Caco-2 (cell line): ENCODE measurements at regions not wholly inside any gene's neighbourhood (a gene's known extent, or its start where the extent isn't known, plus 50 kb on each side); places are given as distances from the start of the nearest gene placed in this dataset.
A peak's percentile ranks its signal among the peaks of the same experiment; 100 is the strongest.

Experiments used
- BruUV-seq: library from RNA; stranded (reverse); fragments of 400-500 nt; replicated peaks from 2 replicates; lab custom pipeline; 2021; lab: Mats Ljungman, UMichigan
- CTCF ChIA-PET: fragments of 300-600 bp; sonication (Branson Sonifier 250); formaldehyde crosslinking; loops from one replicate; lab custom pipeline; 2022; ENCODE audit warnings: antibody characterized with exemption; lab: Charles Lee
- POLR2A ChIA-PET: fragments of 300-600 bp; sonication (Branson Sonifier 250); formaldehyde crosslinking; loops from one replicate; lab custom pipeline; 2022; ENCODE audit warnings: antibody characterized with exemption; lab: Charles Lee
- DNase-seq, 2 experiments: peaks; one replicate each; pipeline versions ENCODE4 v3.0.0 to v3.0.0-alpha.2; 2020 to 2022
- H3K27me3 ChIP-seq: replicated peaks from 2 replicates; pipeline ENCODE4 v1.6.0; 2011; ENCODE audit warnings: low read length; ENCODE audit not compliant: control insufficient read depth, insufficient read depth
- H3K36me3 ChIP-seq: 2 replicates; pipeline ENCODE4 v1.5.1; 2011; ENCODE audit warnings: low read length; ENCODE audit not compliant: control insufficient read depth, insufficient read depth
- H3K4me1 ChIP-seq: fragments of 250-450 bp; sonication (Bioruptor Pico); 2 replicates; pipeline ENCODE4 v1.5.1; 2020; ENCODE audit warnings: mild to moderate bottlenecking
- H3K4me3 ChIP-seq: 2 replicates; pipeline ENCODE4 v1.5.1; 2011; ENCODE audit warnings: low read depth, mild to moderate bottlenecking, control low read depth, low read length
- H3K9me3 ChIP-seq: fragments of 250-450 bp; sonication (Bioruptor Pico); 2 replicates; pipeline ENCODE4 v1.5.1; 2020; ENCODE audit warnings: mild to moderate bottlenecking, moderate library complexity
- H3K27ac Mint-ChIP-seq: one replicate; pipeline ENCODE4 v1.8.0; 2022; ENCODE audit warnings: mixed read lengths; ENCODE audit not compliant: unreplicated experiment
- H3K27me3 Mint-ChIP-seq: one replicate; pipeline ENCODE4 v1.8.0; 2022; ENCODE audit warnings: mixed read lengths; ENCODE audit not compliant: insufficient read depth, unreplicated experiment
- H3K36me3 Mint-ChIP-seq: one replicate; pipeline ENCODE4 v1.8.0; 2022; ENCODE audit warnings: mild to moderate bottlenecking, mixed read lengths; ENCODE audit not compliant: insufficient read depth, unreplicated experiment
- H3K4me1 Mint-ChIP-seq: one replicate; pipeline ENCODE4 v1.8.0; 2022; ENCODE audit warnings: low read depth, mixed read lengths; ENCODE audit not compliant: unreplicated experiment
- H3K4me3 Mint-ChIP-seq: one replicate; pipeline ENCODE4 v1.8.0; 2022; ENCODE audit warnings: mild to moderate bottlenecking, moderate library complexity, mixed read lengths; ENCODE audit not compliant: unreplicated experiment
- H3K9me3 Mint-ChIP-seq: one replicate; pipeline ENCODE4 v1.8.0; 2022; ENCODE audit warnings: mixed read lengths; ENCODE audit not compliant: unreplicated experiment
- CTCF ChIP-seq, 2 experiments: fragments of 200-600 bp in 1 of 2; IDR thresholded peaks; 1 replicate in 1 of 2; 2 replicates in 1 of 2; pipeline versions ENCODE4 v1.5.1 to v1.8.0; 2011 to 2022; ENCODE audit warnings: antibody characterized with exemption in 1 of 2, control low read depth in 1 of 2, inconsistent platforms in 1 of 2, low read depth in 1 of 2, low read length in 1 of 2, mild to moderate bottlenecking in 1 of 2, moderate library complexity in 1 of 2; ENCODE audit not compliant: insufficient read depth in 1 of 2, severe bottlenecking in 1 of 2, unreplicated experiment in 1 of 2
- intact Hi-C: fragments of 100-400 bp; cut with micrococcal nuclease; formaldehyde crosslinking; loops from one replicate; pipeline ENCODE4 v1.10.0; 2022; ENCODE audit not compliant: unreplicated experiment

GRCh38 chr5:161096581-161096980 lies 244.6 kb upstream of the ATP10B start:
- Mint-ChIP-seq H3K4me1 (peaks cover 9% of the 10 kb centered on the region), H3K27ac (peak overlapping the region; percentile 58), H3K9me3 (peaks cover 9% of the 10 kb centered on the region), H3K27me3 (no peaks in the 10 kb centered on the region), H3K4me3 (no peak overlapping the region), H3K36me3 (no peaks in the 10 kb centered on the region)
- Histone ChIP-seq H3K4me3 (no peak overlapping the region), H3K9me3 (no peaks in the 10 kb centered on the region), H3K27me3 (no peaks in the 10 kb centered on the region), H3K4me1 (no peaks in the 10 kb centered on the region; the same call in 1 of the 2 replicates), H3K36me3 (no peaks in the 10 kb centered on the region)
- no peak for DNase-seq
- ChIA-PET CTCF (no interaction called here), POLR2A (no interaction called here)
- no peak for TF ChIP-seq CTCF (IDR thresholded peaks at IDR 0.05; ENCODE audit: insufficient read depth in 1 of 2, low read depth in 1 of 2, low read length in 1 of 2, severe bottlenecking in 1 of 2, unreplicated experiment in 1 of 2)
- BruUV-seq = no TSS peak
- intact Hi-C loops = loop anchor here (10.0 kb wide), 1 partner anchor 292 kb away; no protein-coding TSS in a partner anchor

- Mint-ChIP-seq H3K36me3 (no peaks in the 10 kb centered on the region), H3K4me3 (no peak overlapping the region), H3K4me1 (peaks cover 9% of the 10 kb centered on the region), H3K9me3 (peaks cover 9% of the 10 kb centered on the region), H3K27ac (peak overlapping the region; percentile 58), H3K27me3 (no peaks in the 10 kb centered on the region)
- no peaks in the 10 kb centered on the region for H3K27me3 ChIP-seq
- intact Hi-C loops = loop anchor here (10.0 kb wide), 1 partner anchor 291 kb away; no protein-coding TSS in a partner anchor
- no peak overlapping the region for H3K4me3 ChIP-seq
- H3K36me3 ChIP-seq = no peaks in the 10 kb centered on the region
- CTCF ChIA-PET = no interaction called here
- H3K9me3 ChIP-seq = no peaks in the 10 kb centered on the region
- H3K4me1 ChIP-seq = no peaks in the 10 kb centered on the region; the same call in 1 of the 2 replicates
- POLR2A ChIA-PET = no interaction called here
- DNase-seq = peak in 1 of 2 experiments; percentile 12
- no TSS peak for BruUV-seq
- TF ChIP-seq CTCF (IDR thresholded peaks at IDR 0.05; ENCODE audit: insufficient read depth in 1 of 2, low read depth in 1 of 2, low read length in 1 of 2, severe bottlenecking in 1 of 2, unreplicated experiment in 1 of 2) = no peak
These were observed 243.9 kb upstream of the ATP10B start for GRCh38 chr5:161095953-161096352.

GRCh38 chr5:161094411-161094810 lies 242.4 kb upstream of the ATP10B start:
- POLR2A ChIA-PET = no interaction called here
- H3K27ac Mint-ChIP-seq = no peak overlapping the region
- no peak overlapping the region for H3K4me3 Mint-ChIP-seq
- Histone ChIP-seq H3K27me3 (no peaks in the 10 kb centered on the region), H3K4me3 (no peak overlapping the region), H3K9me3 (no peaks in the 10 kb centered on the region), H3K4me1 (no peaks in the 10 kb centered on the region; the same call in 1 of the 2 replicates), H3K36me3 (no peaks in the 10 kb centered on the region)
- no peaks in the 10 kb centered on the region for H3K36me3 Mint-ChIP-seq
- no peak for TF ChIP-seq CTCF (IDR thresholded peaks at IDR 0.05; ENCODE audit: insufficient read depth in 1 of 2, low read depth in 1 of 2, low read length in 1 of 2, severe bottlenecking in 1 of 2, unreplicated experiment in 1 of 2)
- H3K27me3 Mint-ChIP-seq = no peaks in the 10 kb centered on the region
- peaks cover 9% of the 10 kb centered on the region for H3K9me3 Mint-ChIP-seq
- CTCF ChIA-PET = no interaction called here
- BruUV-seq = no TSS peak
- DNase-seq = no peak
- peaks cover 9% of the 10 kb centered on the region for H3K4me1 Mint-ChIP-seq
- intact Hi-C loops = loop anchor here (10.0 kb wide), 1 partner anchor 290 kb away; no protein-coding TSS in a partner anchor
